Keratinocyte (primary cell): ENCODE measurements at regions not wholly inside any gene's neighbourhood (a gene's known extent, or its start where the extent isn't known, plus 50 kb on each side); places are given as distances from the start of the nearest gene placed in this dataset.

Experiments
- EZH2 ChIP-seq: IDR thresholded peaks from one replicate; pipeline ENCODE4 v1.6.1; 2012; ENCODE audit warnings: inconsistent platforms, mild to moderate bottlenecking, low read length, moderate library complexity
- TF ChIP-seq, protein P1 (sequence below), 3 experiments: IDR thresholded peaks in 1 of 3; conservative IDR thresholded peaks in 1 of 3; optimal IDR thresholded peaks in 1 of 3; 2 replicates in 2 of 3; 3 replicates in 1 of 3; pipeline versions ENCODE3 to v1.5.1; 2011; ENCODE audit warnings: low read length in 3 of 3, mild to moderate bottlenecking in 3 of 3, moderate library complexity in 2 of 3, control low read depth in 1 of 3, inconsistent platforms in 1 of 3; ENCODE audit not compliant: insufficient read depth in 2 of 3; ENCODE audit errors: extremely low read depth in 1 of 3

DNA sequence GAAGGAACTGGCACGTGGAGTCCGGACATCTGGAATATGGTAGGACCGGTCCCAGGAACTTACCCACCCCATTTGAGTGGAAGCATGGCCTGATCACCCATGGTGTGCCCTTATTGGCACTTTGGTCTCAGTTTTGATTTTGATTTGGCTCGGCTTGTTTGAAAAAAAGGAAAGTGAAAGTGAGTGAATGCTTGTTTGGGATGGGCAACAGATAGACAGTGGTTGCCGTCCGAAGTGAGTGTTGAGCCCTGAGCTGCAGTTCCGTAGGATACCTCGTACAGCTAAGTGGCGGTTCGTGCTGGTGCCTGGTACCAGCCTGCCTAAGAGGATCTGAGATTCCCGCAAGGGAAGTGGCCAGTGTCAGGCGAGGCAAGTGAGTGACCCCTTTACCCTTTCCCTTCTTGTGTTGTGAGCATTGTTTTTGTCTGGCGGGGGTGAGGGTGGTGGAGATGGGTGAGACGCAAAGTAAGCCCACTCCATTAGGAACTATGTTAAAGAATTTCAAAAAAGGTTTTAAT lies 605.8 kb downstream of the UQCRFS1 start:
- TF ChIP-seq, protein P1, sequence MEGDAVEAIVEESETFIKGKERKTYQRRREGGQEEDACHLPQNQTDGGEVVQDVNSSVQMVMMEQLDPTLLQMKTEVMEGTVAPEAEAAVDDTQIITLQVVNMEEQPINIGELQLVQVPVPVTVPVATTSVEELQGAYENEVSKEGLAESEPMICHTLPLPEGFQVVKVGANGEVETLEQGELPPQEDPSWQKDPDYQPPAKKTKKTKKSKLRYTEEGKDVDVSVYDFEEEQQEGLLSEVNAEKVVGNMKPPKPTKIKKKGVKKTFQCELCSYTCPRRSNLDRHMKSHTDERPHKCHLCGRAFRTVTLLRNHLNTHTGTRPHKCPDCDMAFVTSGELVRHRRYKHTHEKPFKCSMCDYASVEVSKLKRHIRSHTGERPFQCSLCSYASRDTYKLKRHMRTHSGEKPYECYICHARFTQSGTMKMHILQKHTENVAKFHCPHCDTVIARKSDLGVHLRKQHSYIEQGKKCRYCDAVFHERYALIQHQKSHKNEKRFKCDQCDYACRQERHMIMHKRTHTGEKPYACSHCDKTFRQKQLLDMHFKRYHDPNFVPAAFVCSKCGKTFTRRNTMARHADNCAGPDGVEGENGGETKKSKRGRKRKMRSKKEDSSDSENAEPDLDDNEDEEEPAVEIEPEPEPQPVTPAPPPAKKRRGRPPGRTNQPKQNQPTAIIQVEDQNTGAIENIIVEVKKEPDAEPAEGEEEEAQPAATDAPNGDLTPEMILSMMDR (optimal IDR thresholded peaks at IDR 0.05 in 1 of 3, IDR thresholded peaks at IDR 0.05 in 1 of 3, conservative IDR thresholded peaks at IDR 0.05 in 1 of 3; ENCODE audit: extremely low read depth in 1 of 3, insufficient read depth in 2 of 3, low read length in 3 of 3), result no peak
- TF ChIP-seq EZH2, result no peak
